ENCODE measurements at regions not wholly inside any gene's neighbourhood (a gene's known extent, or its start where the extent isn't known, plus 50 kb on each side); places are given as distances from the start of the nearest gene placed in this dataset.

GRCh38 chr15:61558172-61559136 is 329.4 kb upstream of the RORA start:
- no peak for DNase-seq (ENCODE audit: insufficient read length, low spot score)
- TF ChIP-seq CTCF (IDR thresholded peaks at IDR 0.05; ENCODE audit: insufficient read depth, missing control alignments) = no peak
- FAIRE-seq = no peak

- FAIRE-seq = no peak
- no peak for DNase-seq (ENCODE audit: insufficient read length, low spot score)
- TF ChIP-seq CTCF (IDR thresholded peaks at IDR 0.05; ENCODE audit: insufficient read depth, missing control alignments) = no peak
Observed at GRCh38 chr15:61556037-61556648, 327.0 kb upstream of the RORA start.

GRCh38 chr15:61549727-61550126 is 320.6 kb upstream of the RORA start:
- DNase-seq (ENCODE audit: insufficient read length, low spot score) (no peak), FAIRE-seq (no peak)
- TF ChIP-seq CTCF (IDR thresholded peaks at IDR 0.05; ENCODE audit: insufficient read depth, missing control alignments) = no peak

GRCh38 chr15:61545763-61546162 is 316.7 kb upstream of the RORA start:
- TF ChIP-seq CTCF (IDR thresholded peaks at IDR 0.05; ENCODE audit: insufficient read depth, missing control alignments) = no peak
- DNase-seq (ENCODE audit: insufficient read length, low spot score) (no peak), FAIRE-seq (no peak)

GRCh38 chr15:61541516-61541915 is 312.4 kb upstream of the RORA start:
- no peak for FAIRE-seq
- TF ChIP-seq CTCF (IDR thresholded peaks at IDR 0.05; ENCODE audit: insufficient read depth, missing control alignments) = no peak

GRCh38 chr15:61537337-61537736 is 308.2 kb upstream of the RORA start:
- DNase-seq (ENCODE audit: insufficient read length, low spot score) = no peak
- no peak for TF ChIP-seq CTCF (IDR thresholded peaks at IDR 0.05; ENCODE audit: insufficient read depth, missing control alignments)
- FAIRE-seq = no peak

More at GRCh38 chr15:61541516-61541915, 312.4 kb upstream of the RORA start:
- no peak for DNase-seq (ENCODE audit: insufficient read length, low spot score)

- TF ChIP-seq CTCF (IDR thresholded peaks at IDR 0.05; ENCODE audit: insufficient read depth, missing control alignments) = no peak
- FAIRE-seq (no peak), DNase-seq (ENCODE audit: insufficient read length, low spot score) (no peak)
Observed at GRCh38 chr15:61534986-61535385, 305.9 kb upstream of the RORA start.
